K562 (cell line): ENCODE measurements at regions not wholly inside any gene's neighbourhood (a gene's known extent, or its start where the extent isn't known, plus 50 kb on each side); places are given as distances from the start of the nearest gene placed in this dataset.

Source experiments
- ATAC-seq: fragments of 200-7000 bp; cut with Tn5 transposase; 3 replicates; pipeline ENCODE4 v1.9.1; 2020; ENCODE audit warnings: moderate library complexity
- BruUV-seq: library from RNA; stranded (reverse); fragments of 400-500 nt; replicated peaks from 2 replicates; lab custom pipeline; 2021; lab: Mats Ljungman, UMichigan
- CTCF ChIA-PET: fragments of 300-600 bp; formaldehyde crosslinking; extraction: SDS; loops from one replicate; lab custom pipeline; 2021; ENCODE audit warnings: low intra/inter-chr PET ratio; lab: Yijun Ruan, JAX
- POLR2A ChIA-PET: fragments of 300-600, 350-650 bp; sonication (Branson Sonifier 250); formaldehyde crosslinking; extraction: SDS; loops from one replicate; lab custom pipeline; 2021; ENCODE audit warnings: antibody characterized with exemption, inconsistent platforms; lab: Yijun Ruan, JAX
- DNase-seq, 4 experiments: peaks; one replicate each; pipeline versions ENCODE4 v3.0.0 to v3.0.0-alpha.2; 2011 to 2018; ENCODE audit warnings: low spot score in 3 of 4, mixed read lengths in 3 of 4; ENCODE audit errors: extremely low read depth in 1 of 4
- FAIRE-seq: peaks from 2 replicates; lab custom pipeline; 2011; peaks lifted over from hg19 to GRCh38; lab: Jason Lieb, UNC
- H2AFZ ChIP-seq: 2 replicates; pipeline ENCODE4 v1.6.0; 2011; ENCODE audit warnings: low read depth, low read length, control low read depth, inconsistent platforms
- H3K27ac ChIP-seq: fragments of 200-600 bp; 3 replicates; pipeline ENCODE4 v1.8.0; 2011; ENCODE audit warnings: low read depth, mild to moderate bottlenecking, control low read depth, inconsistent platforms, low read length, moderate library complexity, mixed read lengths; ENCODE audit errors: extremely low read depth
- H3K27me3 ChIP-seq, 2 experiments: fragments of 300-600 bp in 1 of 2; 2 replicates in 1 of 2; 3 replicates in 1 of 2; pipeline versions ENCODE4 v1.6.0 to v1.8.0; 2011; ENCODE audit warnings: inconsistent platforms in 2 of 2, low read length in 2 of 2, mild to moderate bottlenecking in 1 of 2, mixed read lengths in 1 of 2, moderate library complexity in 1 of 2; ENCODE audit not compliant: control insufficient read depth in 2 of 2, insufficient read depth in 2 of 2
- H3K36me3 ChIP-seq: fragments of 300-600 bp; 3 replicates; pipeline ENCODE4 v1.8.0; 2011; ENCODE audit warnings: mild to moderate bottlenecking, low read length, inconsistent platforms; ENCODE audit not compliant: control insufficient read depth, insufficient read depth
- H3K4me1 ChIP-seq, 2 experiments: fragments of 200-600 bp in 1 of 2; replicated peaks in 1 of 2; 2 replicates in 1 of 2; 3 replicates in 1 of 2; pipeline versions ENCODE4 v1.5.1 to v1.8.0; 2011; ENCODE audit warnings: inconsistent platforms in 2 of 2, low read length in 2 of 2, mild to moderate bottlenecking in 1 of 2, mixed read lengths in 1 of 2, moderate library complexity in 1 of 2; ENCODE audit not compliant: control insufficient read depth in 2 of 2, insufficient read depth in 2 of 2
- H3K4me2 ChIP-seq: 2 replicates; pipeline ENCODE4 v1.6.1; 2011; ENCODE audit warnings: low read length, control low read depth, inconsistent platforms, mixed read lengths; ENCODE audit not compliant: insufficient read depth
- H3K4me3 ChIP-seq: fragments of 200-600 bp; sonication (generic), shearing (Covaris generic); 2 replicates; pipeline ENCODE4 v1.5.1; 2016; ENCODE audit warnings: control low read depth, inconsistent platforms
- H3K79me2 ChIP-seq: fragments of 200-600 bp; 3 replicates; pipeline ENCODE4 v1.8.0; 2011; ENCODE audit warnings: low read length, inconsistent platforms; ENCODE audit not compliant: control insufficient read depth, insufficient read depth
- H3K9ac ChIP-seq, 2 experiments: 2 replicates each; pipeline versions ENCODE4 v1.6.0 to v1.6.1; 2011; ENCODE audit warnings: low read depth in 2 of 2, low read length in 2 of 2, control low read depth in 1 of 2, inconsistent platforms in 1 of 2, mild to moderate bottlenecking in 1 of 2, mixed read lengths in 1 of 2; ENCODE audit not compliant: insufficient read depth in 1 of 2
- H3K9me1 ChIP-seq: one replicate; pipeline ENCODE4 v1.6.0; 2011; ENCODE audit warnings: inconsistent platforms, mild to moderate bottlenecking, low read length, moderate library complexity; ENCODE audit not compliant: control insufficient read depth, insufficient read depth
- H3K9me3 ChIP-seq: replicated peaks from 2 replicates; pipeline ENCODE4 v1.5.1; 2011; ENCODE audit warnings: low read depth, low read length, inconsistent platforms; ENCODE audit not compliant: control insufficient read depth, insufficient read depth
- H4K20me1 ChIP-seq: replicated peaks from 2 replicates; pipeline ENCODE4 v1.6.1; 2011; ENCODE audit warnings: low read length, inconsistent platforms, mixed read lengths; ENCODE audit not compliant: control insufficient read depth, insufficient read depth
- BRD4 ChIP-seq: fragments of 200-600 bp; sonication (generic); IDR thresholded peaks from 2 replicates; pipeline ENCODE4 v1.6.1; 2017; ENCODE audit warnings: inconsistent platforms
- CXXC5 ChIP-seq: fragments of 250-450 bp; sonication (Bioruptor Pico); IDR thresholded peaks from 2 replicates; pipeline ENCODE4 v1.8.0; 2022; ENCODE audit warnings: inconsistent platforms, mild to moderate bottlenecking, moderate library complexity
- HDAC8 ChIP-seq: fragments of 450-650 bp; IDR thresholded peaks from 2 replicates; pipeline ENCODE4 v1.6.1; 2016; ENCODE audit warnings: mild to moderate bottlenecking, missing genetic modification characterization, moderate library complexity, missing compliant biosample characterization
- HINFP ChIP-seq: fragments of 450-650 bp; conservative IDR thresholded peaks from 2 replicates; pipeline ENCODE4 v1.6.1; 2016; ENCODE audit warnings: missing genetic modification characterization, low read depth, mild to moderate bottlenecking, control low read depth, missing compliant biosample characterization
- HMG20B ChIP-seq: fragments of 250-450 bp; sonication (Bioruptor Pico); IDR thresholded peaks from 2 replicates; pipeline ENCODE4 v1.5.0; 2021; ENCODE audit warnings: mild to moderate bottlenecking
- KLF13 ChIP-seq: fragments of 450-650 bp; IDR thresholded peaks from 2 replicates; pipeline ENCODE4 v1.6.1; 2016; ENCODE audit warnings: missing genetic modification characterization, low read depth, mild to moderate bottlenecking, missing compliant biosample characterization, moderate library complexity, borderline replicate concordance
- POLR2AphosphoS2 ChIP-seq: IDR thresholded peaks from 2 replicates; pipeline ENCODE4 v1.6.1; 2012; ENCODE audit warnings: low read length, improper control_type of control experiment
- POLR2G ChIP-seq: fragments of 200-400 bp; formaldehyde crosslinking; IDR thresholded peaks from 2 replicates; pipeline ENCODE4 v1.6.1; 2017; ENCODE audit warnings: low read depth, mild to moderate bottlenecking, antibody characterized with exemption, low read length, moderate library complexity
- RBBP5 ChIP-seq: fragments of 200-600 bp; sonication (generic); IDR thresholded peaks from 2 replicates; pipeline ENCODE4 v1.6.1; 2012; ENCODE audit warnings: borderline replicate concordance, mild to moderate bottlenecking, low read length, control low read depth, inconsistent platforms; ENCODE audit not compliant: insufficient read depth, poor library complexity, severe bottlenecking
- SFPQ ChIP-seq: fragments of 200-400 bp; formaldehyde crosslinking; IDR thresholded peaks from 2 replicates; pipeline ENCODE4 v1.6.1; 2017; ENCODE audit warnings: mild to moderate bottlenecking, low read depth, low read length, moderate library complexity
- STAT5A ChIP-seq: IDR thresholded peaks from 2 replicates; pipeline ENCODE4 v1.6.1; 2012; ENCODE audit warnings: low read length, inconsistent platforms, borderline replicate concordance
- ZBTB17 ChIP-seq: fragments of 450-650 bp; formaldehyde crosslinking; IDR thresholded peaks from 2 replicates; pipeline ENCODE4 v1.4.0; 2020; ENCODE audit warnings: mild to moderate bottlenecking
- ZC3H8 ChIP-seq: fragments of 450-650 bp; IDR thresholded peaks from 2 replicates; pipeline ENCODE4 v1.6.1; 2017
- WGBS: fragments of 100-300 bp; shearing (Covaris generic); methylation state at CpG from one replicate; pipeline ENCODE4 v1.1.6; 2016; ENCODE audit warnings: low coverage, mixed read lengths; ENCODE audit not compliant: insufficient coverage; ENCODE audit errors: missing lambda C conversion rate; 5-methylcytosine and 5-hydroxymethylcytosine counted together
- in situ Hi-C: fragments of 300-500 bp; cut with MboI; formaldehyde crosslinking; loops from 4 replicates; pipeline ENCODE4 v1.15.0; 2018; ENCODE audit warnings: inconsistent platforms, mixed read lengths
- intact Hi-C: fragments of 100-400 bp; cut with micrococcal nuclease; formaldehyde crosslinking; loops from 2 replicates; pipeline ENCODE4 v1.14.2; 2022
- TF ChIP-seq, protein P1 (sequence below): fragments of 450-650 bp; IDR thresholded peaks from 2 replicates; pipeline ENCODE4 v1.7.1; 2018; ENCODE audit warnings: mild to moderate bottlenecking, low read depth; ENCODE audit not compliant: partially characterized antibody

DNA sequence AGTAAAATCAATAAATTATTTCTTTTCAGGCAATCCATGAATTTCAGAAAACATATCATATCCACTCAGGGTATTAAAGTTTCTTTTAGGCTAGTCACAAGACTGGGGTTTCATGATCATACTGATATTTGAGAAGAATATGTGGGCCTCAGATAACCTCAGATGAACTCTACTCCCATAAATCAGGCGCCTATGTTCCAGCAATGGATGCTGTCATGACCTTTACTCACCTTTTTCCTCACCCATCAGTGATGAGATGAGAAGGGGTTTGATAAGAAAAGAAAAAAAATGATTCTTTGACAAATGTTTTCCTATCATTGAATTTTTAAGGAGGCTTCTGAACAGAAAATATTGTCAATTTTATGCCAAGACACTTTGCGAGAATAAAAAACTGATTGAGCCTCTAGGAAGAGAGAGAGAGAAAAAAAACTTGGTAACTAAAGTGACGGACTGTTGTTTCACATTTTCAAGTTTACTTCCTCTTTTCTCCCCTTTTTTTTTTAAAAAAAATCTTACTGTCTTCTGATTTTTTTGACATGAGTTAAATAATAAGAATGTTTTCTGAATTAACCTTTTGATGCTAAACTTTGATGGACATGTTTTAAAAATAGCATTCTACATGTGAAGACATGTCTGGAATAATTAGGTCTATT is 309.1 kb upstream of the MAP2 start:
- in situ Hi-C loops, result no loop called here
- POLR2A ChIA-PET, result no interaction called here
- no peak for DNase-seq
- Histone ChIP-seq H3K4me1 (no peaks in the 10 kb centered on the region), H3K36me3 (no peaks in the 10 kb centered on the region), H3K79me2 (no peaks in the 10 kb centered on the region), H4K20me1 (no peaks in the 10 kb centered on the region), H2AFZ (no peak overlapping the region), H3K27me3 (no peaks in the 10 kb centered on the region), H3K4me2 (no peak overlapping the region), H3K27ac (no peak overlapping the region), H3K9me3 (no peaks in the 10 kb centered on the region), H3K9ac (no peak overlapping the region), H3K9me1 (no peaks in the 10 kb centered on the region), H3K4me3 (no peak overlapping the region)
- intact Hi-C loops, result no loop called here
- FAIRE-seq, result no peak
- CTCF ChIA-PET, result no interaction called here
- no TSS peak for BruUV-seq
- ATAC-seq, result no peak
- WGBS, result 8% methylated on average over 2 of the region's 3 CpGs
- TF ChIP-seq POLR2G (no peak), POLR2AphosphoS2 (no peak), HDAC8 (tag) (no peak), BRD4 (no peak), HMG20B (CRISPR knock-in tag) (no peak), ZBTB17 (CRISPR knock-in tag) (no peak), STAT5A (no peak), CXXC5 (CRISPR knock-in tag) (no peak), HINFP (tag) (no peak), SFPQ (no peak), RBBP5 (no peak), KLF13 (tag) (no peak), ZC3H8 (no peak)
- TF ChIP-seq, protein P1, sequence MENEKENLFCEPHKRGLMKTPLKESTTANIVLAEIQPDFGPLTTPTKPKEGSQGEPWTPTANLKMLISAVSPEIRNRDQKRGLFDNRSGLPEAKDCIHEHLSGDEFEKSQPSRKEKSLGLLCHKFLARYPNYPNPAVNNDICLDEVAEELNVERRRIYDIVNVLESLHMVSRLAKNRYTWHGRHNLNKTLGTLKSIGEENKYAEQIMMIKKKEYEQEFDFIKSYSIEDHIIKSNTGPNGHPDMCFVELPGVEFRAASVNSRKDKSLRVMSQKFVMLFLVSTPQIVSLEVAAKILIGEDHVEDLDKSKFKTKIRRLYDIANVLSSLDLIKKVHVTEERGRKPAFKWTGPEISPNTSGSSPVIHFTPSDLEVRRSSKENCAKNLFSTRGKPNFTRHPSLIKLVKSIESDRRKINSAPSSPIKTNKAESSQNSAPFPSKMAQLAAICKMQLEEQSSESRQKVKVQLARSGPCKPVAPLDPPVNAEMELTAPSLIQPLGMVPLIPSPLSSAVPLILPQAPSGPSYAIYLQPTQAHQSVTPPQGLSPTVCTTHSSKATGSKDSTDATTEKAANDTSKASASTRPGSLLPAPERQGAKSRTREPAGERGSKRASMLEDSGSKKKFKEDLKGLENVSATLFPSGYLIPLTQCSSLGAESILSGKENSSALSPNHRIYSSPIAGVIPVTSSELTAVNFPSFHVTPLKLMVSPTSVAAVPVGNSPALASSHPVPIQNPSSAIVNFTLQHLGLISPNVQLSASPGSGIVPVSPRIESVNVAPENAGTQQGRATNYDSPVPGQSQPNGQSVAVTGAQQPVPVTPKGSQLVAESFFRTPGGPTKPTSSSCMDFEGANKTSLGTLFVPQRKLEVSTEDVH, result no peak
